ENCODE measurements at regions not wholly inside any gene's neighbourhood (a gene's known extent, or its start where the extent isn't known, plus 50 kb on each side); places are given as distances from the start of the nearest gene placed in this dataset.

DNA sequence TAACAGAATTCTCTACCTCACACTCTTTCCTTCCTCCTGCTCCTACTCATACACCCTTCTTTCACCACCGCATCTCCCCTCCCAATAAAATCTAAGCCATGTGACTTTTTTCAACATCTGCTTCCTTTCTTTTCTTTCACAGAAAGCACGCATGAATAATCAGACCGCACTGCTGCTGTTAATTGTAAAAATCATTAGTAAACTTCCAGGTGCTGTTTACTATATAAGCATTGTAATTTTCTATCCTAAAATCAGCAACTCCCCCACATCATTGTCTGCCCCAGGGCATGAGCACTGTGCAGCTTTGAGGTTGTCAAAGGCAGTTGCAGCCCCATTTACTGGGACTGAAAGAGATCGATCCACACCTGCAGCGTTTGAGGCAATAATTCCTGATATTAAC is 782.6 kb upstream of the ID2 start:
- DNase-seq (ENCODE audit: insufficient read length, low spot score) (no peak), FAIRE-seq (no peak)

DNA sequence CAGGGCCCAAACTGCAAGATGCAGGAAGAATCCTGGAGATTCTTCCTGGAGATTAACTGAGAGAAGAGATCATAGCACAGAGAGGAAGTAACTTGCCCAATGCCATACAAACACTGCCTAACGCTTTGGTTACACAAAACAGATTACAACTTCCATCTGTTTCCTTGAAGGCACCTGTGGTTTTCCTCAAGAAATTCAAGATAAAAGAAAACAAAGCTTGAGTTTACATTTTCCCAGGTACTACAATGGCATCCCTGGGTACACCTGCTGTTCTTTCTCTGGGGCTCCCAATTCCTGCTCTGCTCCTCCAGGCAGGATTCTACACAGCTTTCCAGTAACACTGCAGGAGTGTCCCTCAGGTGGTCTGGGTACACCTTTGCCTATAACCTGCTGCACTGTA is 781.9 kb upstream of the ID2 start:
- DNase-seq (ENCODE audit: insufficient read length, low spot score), result no peak
- FAIRE-seq, result no peak

DNA sequence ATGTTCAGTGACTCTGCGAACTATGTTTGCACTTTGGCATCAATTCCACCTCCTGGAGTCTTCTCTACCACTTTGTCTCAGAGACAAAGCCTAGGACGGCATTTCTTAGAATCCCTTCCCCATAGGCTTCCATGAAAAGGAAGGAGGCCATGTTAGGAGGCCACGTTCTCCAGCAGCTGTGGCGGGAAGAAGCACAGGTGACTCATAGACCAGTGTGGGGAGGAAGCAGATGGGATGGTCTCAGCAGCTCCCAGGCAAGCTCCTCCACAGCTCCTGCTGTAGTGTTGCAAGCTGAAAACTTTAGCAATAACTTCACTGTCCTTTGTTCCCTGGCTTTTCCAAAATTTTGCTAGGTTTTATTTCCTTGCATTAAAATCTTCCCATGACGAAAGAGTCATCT is 781.3 kb upstream of the ID2 start:
- FAIRE-seq (no peak), DNase-seq (ENCODE audit: insufficient read length, low spot score) (no peak)

DNA sequence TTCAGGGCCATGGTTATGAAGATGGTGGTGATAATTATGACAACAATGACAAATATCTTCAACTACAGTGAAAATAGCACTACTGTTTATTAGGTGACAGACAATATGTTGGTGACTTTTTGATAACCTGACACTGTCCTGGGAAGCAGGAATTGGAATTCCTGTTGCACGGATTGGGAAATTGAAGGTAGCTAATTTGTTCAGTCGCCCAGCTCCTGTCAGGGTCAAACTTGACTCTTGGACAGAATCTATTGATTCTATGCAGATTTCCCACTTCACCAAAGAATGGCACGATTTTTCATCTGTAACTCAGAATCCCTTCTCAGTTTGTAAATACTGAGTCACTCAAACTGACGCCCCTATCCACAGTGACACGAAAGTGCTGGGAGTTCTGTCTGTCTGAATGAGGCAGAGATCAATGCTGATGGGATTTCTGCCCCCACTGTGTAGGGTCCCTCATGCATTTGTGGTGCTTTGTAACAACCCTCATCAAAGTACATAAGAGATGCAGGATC is 779.5 kb upstream of the ID2 start:
- FAIRE-seq, result no peak
- no peak for DNase-seq (ENCODE audit: insufficient read length, low spot score)

DNA sequence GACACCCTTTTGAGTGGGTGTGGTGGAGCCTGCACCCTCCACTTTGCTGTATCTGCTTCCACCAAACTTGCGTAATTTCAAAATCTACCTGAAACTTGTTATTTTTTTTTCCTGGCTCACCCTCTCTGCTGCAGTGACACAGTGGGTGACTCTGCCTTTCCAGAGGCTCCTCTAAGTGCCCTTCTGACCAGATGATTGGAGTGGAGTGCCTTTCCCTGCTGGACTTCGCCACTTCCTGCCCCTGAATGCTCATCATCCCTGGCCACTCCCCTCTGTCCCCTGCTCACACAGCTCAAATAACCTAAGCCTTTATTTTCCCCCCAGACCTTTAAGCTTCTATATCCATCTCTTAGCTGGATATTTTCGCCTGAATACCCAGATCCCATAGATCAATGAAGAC is 777.5 kb upstream of the ID2 start:
- DNase-seq (ENCODE audit: insufficient read length, low spot score) (no peak), FAIRE-seq (no peak)

DNA sequence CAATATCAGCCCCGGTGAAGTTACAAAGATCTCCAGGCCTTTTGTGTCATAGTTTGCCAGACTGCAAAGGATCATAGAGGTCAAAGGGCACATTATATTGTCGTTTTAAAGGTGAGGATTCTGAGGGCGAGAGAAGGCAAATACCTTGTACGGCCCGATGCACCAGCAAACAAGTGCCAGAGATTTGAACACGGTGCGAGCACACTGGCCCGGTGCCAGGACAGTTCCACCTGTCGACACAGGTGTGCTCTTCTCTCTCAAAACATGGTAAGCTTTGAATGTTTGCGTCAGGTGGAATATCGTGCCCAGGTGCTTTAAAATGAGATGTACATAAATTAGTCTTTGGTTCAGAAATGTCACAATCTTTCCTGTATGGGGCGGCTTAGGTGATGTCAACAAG is 776.1 kb upstream of the ID2 start:
- DNase-seq (ENCODE audit: insufficient read length, low spot score) (no peak), FAIRE-seq (no peak)

GRCh38 chr2:7906431-7906830 is 775.4 kb upstream of the ID2 start:
- no peak for DNase-seq (ENCODE audit: insufficient read length, low spot score)
- no peak for FAIRE-seq

DNA sequence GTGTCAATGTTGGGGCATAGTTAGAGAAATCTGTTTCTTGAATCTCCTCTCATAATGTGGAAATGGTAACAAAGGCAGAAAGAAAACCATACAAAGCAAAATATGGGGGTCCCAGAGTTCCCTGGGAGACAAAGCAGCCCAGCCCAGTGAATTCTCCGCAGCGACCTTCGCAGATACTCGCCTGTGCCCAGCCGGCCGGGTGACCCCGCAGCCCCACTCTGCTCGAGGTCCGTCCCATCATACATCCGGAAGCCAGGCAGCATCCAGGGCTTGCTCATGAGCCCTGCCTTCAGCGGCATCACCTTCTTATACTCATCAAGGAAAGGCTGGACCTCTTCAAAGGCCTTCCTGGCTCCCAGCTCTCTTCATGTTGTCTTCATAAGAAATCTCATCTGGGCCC is 774.8 kb upstream of the ID2 start:
- no peak for FAIRE-seq

DNA sequence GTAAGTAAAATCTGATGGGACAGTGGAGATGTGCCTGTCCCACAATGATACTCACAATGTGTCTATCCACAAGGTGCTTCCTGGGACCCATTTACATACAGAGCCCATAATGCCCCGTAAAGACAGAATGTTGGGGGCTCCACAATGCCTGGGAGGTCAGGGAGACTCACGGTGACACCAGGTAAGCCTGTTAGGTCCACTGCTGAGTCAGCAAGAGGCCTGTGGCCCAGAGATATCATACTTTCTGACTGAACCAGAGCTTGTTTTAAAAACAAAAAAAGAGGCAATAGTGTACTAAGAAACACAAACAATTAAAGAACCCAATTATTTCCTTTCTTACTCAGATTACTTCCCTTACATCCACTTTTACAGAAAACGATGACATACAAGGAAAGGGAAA is 771.1 kb upstream of the ID2 start:
- DNase-seq (ENCODE audit: insufficient read length, low spot score) (no peak), FAIRE-seq (no peak)

More for the DNA sequence above, 774.8 kb upstream of the ID2 start:
- no peak for DNase-seq (ENCODE audit: insufficient read length, low spot score)

- no peak for FAIRE-seq
- DNase-seq (ENCODE audit: insufficient read length, low spot score), result no peak
Observed at GRCh38 chr2:7911196-7911595, 770.7 kb upstream of the ID2 start.

- DNase-seq (ENCODE audit: insufficient read length, low spot score) (no peak), FAIRE-seq (no peak)
Observed at GRCh38 chr2:7913974-7914373, 767.9 kb upstream of the ID2 start.

DNA sequence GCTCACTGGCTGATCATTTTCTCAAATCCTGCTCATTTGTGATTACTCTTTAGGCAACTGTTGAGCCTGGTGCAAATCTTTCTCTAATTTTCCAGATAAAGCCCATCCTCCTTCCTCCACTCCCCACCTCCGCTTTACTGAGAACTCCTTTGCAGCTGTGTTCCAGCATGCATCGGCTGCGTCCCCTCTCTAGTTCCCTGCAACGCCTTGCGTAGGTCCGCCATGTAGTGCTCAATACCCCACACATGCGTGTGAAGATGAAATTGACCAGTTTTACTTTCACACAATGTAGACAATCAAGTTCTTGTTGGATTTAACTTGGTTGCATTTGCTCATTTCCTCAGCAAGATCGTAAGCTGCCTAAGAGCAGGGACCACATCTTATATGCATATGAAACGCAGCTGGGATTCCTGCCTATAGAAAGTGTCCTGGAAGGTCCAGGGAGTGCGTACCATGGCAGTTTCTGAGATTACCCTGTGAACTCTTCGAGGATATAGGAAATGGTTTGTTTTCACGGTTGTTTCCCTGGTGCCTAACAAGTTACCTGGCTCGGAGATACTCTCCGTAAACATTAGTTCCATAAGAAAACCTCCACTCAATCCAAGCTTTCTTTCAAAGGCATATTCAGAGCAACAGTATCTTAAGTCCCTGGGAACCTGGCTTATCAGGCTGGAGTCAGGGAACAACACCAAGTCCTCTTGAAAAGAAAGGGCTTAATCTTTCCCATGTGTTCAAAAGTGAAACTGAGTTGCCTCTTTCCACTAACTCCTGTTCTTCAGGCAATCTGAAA is 766.4 kb upstream of the ID2 start:
- FAIRE-seq, result no peak
- DNase-seq (ENCODE audit: insufficient read length, low spot score), result no peak

DNA sequence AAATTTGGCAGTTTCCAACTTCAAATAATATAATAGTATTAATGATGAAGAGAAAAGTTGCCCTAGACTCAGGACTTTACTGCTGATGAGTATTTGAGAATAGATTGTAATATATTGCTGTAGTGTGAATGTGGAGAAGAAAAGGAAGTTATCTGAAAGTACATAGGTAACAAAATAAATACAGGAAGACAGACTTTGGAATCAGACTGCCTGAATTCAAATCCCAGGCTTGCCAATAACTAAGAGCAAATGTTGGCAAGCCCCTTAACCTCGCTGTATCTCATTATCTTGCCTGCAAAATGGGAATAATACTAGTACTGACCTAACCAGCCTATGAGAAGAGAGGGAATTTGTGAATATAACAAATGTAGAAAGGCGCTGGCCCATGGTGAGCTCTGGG is 765.2 kb upstream of the ID2 start:
- DNase-seq (ENCODE audit: insufficient read length, low spot score) (no peak), FAIRE-seq (no peak)

DNA sequence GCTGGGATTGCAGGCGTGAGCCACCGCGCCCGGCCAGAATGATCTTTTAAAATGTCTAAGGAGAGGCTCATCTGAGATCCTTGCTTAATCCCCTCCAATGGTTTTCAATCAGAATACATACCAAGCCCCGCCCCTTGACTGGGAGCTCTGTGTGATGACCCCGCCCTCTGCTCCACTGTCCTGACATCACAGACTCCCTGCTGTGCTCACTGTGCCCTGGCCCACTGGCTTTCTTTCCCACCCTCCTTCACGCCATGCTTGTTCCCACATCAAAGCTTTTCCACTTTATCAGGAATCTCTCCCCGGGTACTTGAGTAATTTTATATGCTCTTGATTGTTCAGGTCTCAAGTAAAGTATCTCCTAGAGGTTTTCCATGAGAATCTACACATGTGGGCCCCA is 762.3 kb upstream of the ID2 start:
- FAIRE-seq, result no peak
- no peak for DNase-seq (ENCODE audit: insufficient read length, low spot score)

- DNase-seq (ENCODE audit: insufficient read length, low spot score) (no peak), FAIRE-seq (no peak)
Observed at GRCh38 chr2:7924023-7924762, 757.7 kb upstream of the ID2 start.

DNA sequence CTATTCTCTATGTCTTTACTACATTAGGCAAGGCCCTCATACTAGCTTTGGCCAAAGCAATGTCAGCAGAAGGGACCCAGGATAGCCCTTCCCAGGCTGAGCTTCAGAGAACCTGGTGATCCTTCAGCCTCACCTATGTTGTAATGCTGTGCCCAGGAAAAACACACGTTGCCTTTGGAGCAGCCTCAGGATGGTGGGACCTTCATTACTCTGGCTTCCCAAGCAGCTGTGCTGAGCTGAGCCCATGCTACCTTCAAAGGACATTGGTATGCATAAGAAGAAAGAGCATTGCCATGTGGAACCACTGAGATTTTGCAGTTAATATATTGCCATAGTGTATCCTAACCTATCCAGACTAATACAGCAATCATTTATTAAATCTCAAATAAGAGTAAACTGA is 756.4 kb upstream of the ID2 start:
- FAIRE-seq (no peak), DNase-seq (ENCODE audit: insufficient read length, low spot score) (no peak)

- no peak for FAIRE-seq
Observed at GRCh38 chr2:7927691-7928090, 754.2 kb upstream of the ID2 start.

DNA sequence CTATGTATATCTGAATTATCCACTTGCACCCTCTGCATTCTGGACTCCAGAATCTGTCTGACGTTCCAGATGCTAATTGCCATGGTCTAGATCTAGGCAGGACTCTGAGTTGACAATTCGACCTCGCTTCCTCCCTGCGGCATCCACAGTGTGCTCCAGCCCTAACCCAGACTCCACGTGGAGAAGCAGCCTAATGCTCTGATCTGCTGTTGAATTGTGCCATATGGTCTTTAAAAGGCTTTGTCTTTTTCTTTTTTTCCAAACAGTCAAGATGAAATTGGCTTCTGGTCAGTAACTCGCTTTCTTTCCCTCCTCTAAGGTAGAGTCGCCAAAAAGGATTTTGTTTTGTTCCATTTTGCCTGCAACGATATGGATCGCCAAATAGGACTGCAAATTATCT is 752.6 kb upstream of the ID2 start:
- DNase-seq (ENCODE audit: insufficient read length, low spot score) (no peak), FAIRE-seq (no peak)

More at GRCh38 chr2:7927691-7928090, 754.2 kb upstream of the ID2 start:
- no peak for DNase-seq (ENCODE audit: insufficient read length, low spot score)

DNA sequence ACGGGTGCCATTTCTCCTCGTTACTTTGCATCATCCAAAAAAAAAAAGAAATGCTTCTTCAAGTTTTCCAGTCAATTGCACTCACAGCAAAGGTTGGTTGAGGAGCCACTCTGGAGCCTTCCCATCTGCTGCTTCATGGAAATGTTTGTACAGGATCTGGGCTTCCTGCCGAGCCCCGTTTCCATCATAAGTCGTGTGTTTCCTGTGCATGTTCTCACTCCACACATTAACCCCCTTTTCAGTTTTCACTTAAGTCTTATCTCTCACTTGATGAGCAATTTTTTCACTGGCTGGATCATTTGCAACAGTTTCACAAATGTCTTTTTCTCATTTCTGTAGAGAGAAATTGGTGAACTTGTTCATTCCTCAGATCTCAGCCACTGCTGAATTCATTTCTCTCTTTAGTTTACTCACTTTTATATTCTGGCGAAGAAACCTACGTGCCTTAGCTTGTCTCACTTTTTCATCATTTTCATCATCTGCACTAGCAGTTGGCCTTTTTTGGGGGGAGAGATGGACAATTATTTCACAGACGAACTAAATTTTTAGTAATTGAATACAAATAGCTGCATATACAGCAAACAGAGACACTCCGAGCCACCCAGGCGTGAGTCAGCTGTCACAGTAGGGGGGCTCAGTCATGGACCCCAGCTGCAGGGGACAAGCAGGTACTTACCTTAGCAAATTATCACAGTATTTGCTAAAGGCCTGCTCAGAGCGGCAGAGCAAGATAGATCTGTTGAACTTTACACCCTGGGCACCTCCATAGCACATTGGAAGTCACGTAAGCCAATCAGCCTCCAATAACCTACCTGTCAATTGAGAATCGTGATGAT is 750.8 kb upstream of the ID2 start:
- DNase-seq (ENCODE audit: insufficient read length, low spot score) (no peak), FAIRE-seq (no peak)

DNA sequence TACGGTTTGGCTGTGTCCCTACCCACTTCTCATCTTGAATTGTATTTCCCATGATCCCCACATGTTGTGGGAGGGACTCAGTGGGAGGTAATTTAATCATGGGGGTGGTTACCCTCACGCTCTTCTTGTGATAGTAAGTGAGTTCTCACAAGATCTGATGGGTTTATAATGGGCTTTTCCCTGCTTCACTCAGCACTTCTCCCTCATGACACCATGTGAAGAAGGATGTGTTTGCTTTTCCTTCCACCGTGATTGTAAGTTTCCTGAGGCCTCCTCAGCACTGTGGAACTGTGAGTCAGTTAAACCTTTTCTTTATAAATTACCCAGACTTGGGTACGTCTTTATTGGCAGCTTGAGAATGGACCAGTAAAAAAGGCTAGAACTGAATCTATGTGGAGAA is 750.0 kb upstream of the ID2 start:
- FAIRE-seq (no peak), DNase-seq (ENCODE audit: insufficient read length, low spot score) (no peak)

DNA sequence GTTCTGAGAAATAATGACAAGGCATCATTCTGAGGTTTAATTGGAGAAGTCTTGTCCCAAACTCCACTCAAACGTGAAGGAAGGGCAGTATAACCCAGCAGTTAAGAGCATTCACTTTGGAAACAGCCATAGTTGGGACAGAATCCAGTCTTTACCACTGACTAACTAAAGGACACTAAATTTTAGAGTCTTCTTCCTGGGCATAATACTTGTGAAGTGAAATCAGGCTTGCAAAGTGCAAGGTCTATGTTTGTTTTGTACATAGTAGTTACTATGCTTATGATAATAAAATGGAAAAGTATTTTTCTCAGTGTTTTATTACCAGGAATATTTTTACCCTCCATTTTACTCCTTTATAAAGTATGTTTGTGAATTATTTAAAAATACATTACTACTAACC is 748.2 kb upstream of the ID2 start:
- DNase-seq (ENCODE audit: insufficient read length, low spot score) (no peak), FAIRE-seq (no peak)

Measured in GM19239 (cell line).